Fibroblast of skin of left quadriceps (primary cell): ENCODE measurements at regions not wholly inside any gene's neighbourhood (a gene's known extent, or its start where the extent isn't known, plus 50 kb on each side); places are given as distances from the start of the nearest gene placed in this dataset.
"Not testable (repeated sequence)": the region's sequence is repeated elsewhere in the genome, so short reads cannot be mapped to it uniquely, and the experiment has no call there.

Experiments
- DNase-seq, 2 experiments: peaks; one replicate each; pipeline ENCODE4 v3.0.0-alpha.2; 2013; ENCODE audit warnings: low read depth in 2 of 2

DNA sequence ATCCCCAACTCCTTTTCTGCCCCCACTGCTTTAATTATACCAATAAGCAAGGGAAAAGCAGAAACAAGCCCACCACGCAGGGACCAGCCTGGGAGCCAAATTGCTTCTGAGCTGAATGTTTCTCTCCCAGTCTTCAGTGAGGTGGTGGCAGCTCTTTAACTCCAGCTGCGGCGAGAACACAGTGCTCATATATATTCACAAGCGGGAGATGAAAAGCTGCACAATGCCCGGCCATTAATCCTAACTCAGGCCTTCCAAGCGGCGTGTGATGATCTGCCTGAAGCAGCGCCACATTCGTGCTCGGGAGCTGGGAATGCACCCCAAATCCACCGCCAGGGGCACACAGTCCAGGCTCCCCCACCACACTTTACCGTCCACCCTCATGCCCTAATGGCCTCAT lies 203.7 kb upstream of the SDK2 start:
- no peak for DNase-seq

DNA sequence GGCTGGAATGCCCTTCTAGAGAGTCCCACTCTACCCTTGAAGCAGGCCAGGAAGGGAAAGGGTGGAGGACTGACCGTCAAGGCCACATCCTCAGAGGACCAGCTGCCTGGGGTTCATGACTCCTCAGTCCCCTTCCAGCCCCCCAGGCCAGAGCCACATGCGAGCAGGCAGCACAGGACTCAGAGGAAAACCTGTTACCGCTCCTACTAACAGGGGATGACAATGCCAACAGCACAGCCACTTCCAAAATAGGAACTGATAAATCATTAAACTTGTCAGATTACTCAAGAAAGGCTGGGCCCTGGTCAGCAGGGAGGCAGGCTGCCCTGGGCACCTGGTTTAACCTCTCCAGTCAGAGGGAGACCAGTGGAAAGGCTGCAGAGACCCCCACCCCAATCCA lies 206.2 kb upstream of the SDK2 start:
- DNase-seq: no peak

DNA sequence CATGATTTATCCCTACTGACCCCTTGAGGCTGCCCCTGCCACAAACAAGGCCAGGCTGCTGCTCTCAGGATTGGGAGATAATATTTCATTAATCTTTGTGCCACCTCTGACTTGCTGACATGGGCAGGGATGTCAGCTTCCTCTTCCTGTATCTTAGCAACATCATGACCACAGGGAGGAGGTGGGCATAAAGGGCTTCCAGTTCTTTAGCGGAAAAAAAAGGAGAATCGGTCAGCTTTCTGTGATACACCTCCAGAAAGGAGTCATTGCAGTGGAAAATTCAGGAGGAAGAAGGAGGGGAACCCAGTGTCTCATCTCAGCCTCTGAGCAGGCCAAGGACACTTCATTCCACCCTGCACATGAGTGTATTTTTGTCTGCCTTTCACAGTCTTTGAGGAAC lies 206.8 kb upstream of the SDK2 start:
- DNase-seq: no peak

DNA sequence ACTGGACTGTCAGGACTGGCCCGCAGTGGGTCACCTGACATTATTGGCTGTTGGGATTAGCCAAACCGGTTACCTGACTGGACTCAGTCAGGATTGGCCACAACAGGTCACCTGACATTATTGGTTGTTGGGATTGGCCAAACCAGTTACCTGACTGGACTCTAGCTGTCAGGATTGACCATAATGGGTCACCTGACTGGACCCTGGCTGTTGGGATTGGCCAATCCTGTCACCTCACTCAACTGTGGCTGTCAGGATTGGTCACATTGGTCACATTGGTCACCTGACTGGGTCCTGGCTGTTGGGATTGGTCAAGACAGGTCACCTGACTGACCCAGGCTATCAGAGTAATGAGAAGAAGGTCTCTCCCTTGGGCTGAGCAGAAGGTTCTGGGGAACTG lies 207.7 kb upstream of the SDK2 start:
- no peak for DNase-seq

DNA sequence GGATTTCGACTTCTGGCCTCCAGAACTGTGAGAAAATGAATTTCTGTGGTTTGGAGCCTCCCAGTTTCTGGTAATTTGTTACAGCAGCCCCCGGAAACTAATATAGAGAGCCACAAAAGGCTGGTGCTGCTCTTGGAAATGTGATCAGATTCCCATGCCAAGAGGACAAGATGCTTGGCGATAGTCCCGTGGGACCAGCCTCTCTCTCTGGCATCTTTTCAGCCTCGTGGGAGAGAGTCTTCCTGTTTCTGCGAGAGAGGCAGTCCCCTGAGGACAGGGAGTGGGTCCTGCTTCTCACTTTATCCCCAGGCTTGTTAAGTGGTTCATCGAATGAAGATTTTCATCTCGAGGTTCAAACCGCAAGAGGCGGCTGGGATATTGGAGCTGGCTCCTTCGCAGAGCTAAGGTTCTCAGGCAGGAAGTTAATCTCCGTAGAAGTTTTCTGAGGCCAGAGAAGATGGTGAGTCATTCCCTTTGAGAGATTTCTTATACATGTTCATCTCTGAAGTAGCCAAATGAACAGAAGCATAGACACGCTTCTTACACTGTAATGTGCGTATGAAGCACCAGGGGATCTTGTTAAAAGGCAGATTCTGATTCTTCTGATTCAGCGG lies 211.6 kb upstream of the SDK2 start:
- no peak for DNase-seq

DNA sequence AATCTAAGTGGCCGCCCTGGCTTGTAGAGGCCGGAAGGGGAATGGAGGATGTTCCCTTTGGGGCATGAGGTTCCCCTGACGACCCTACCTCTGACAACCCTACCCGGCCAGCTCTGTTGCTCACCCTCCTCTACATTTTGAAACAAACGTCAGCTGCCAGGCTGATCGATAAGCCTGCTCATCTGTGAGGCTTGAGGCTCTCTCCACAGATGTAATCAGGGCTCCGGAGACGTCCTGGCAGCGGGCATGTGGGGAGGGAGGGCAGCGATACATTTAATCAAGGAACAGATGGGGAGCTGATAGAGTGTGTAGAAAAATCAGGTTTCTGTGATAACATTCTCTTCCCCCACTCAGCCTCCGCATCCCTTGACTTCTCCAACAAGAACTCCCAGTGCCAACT lies 212.3 kb upstream of the SDK2 start:
- no peak for DNase-seq

DNA sequence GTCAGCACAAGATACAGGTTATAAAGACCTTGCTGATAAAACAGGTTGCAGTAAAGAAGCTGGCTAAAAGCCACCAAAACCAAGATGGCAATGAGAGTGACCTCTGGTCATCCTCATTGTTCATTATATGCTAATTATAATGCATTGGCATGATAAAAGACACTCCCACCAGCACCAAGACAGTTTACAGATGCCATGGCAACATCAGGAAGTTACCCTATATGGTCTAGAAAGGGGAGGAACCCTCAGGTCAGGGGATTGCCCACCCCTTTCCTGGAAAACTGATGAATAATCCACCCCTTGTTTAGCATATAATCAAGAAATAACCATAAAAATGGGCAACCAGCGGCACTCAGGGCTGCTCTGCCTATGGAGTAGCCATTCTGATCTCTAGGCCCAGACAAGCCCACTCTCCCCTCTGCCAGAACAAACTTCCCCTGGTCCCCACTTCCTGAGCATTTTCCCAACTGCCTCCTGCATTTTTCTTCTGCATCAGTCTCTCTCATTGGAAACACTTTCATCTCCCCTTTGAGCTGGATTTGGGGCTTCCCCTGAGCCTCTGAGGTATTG lies 215.3 kb upstream of the SDK2 start:
- not testable (repeated sequence) for DNase-seq

DNA sequence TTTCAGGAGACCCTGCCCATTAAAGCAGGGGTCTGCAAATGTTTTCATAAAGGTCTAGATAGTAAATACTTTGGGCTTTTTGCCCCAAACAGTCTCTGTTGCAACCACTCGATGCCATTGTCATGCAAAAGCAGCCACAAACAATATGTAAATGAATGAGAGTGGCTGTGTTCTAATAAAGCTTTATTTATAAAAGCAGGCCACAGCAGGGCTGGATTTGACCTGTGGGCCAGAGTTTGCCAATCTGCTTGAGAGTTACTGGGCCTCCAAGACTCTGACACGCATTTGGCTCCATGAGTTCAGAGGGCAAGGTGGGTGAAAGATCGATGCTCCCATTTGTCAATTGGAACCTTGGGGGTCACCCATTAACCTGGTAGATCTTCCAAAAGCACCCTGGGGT lies 217.3 kb upstream of the SDK2 start:
- DNase-seq: no peak

DNA sequence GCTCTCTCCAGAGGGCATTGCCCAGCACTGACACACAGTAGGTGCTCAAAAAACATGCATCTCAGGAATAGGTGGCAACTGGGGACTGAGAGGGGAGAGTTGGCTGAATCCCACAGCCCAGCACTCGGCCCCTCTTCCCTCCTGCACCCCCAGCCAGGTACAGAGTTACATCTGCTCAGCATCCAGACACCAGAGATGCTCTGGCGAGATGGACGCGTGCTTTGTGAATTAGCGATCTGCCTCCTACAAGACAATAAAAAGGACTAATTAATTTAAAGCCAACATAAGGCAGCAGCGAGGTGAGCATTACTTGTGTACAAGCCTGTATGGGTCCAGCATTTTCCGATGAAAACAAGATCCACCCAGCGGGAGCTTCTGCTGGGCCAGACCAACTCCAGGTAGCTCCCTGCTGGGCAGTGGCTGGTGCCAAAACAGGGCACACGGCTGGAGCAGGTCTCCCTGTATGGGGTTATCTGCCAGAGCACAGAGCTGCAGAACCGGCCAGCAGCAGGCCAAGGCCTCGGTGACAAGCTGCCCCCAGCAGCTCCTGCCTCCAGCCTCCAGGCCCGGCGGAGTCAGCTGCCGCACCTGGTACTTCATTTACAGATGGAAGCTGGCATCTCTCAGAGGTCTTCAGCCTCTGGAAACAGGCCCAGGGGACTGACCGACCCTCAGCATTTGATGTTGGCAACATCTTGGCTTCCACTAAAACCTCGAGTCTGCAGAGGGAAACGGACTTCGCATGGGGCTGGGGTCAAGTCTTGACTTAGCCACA lies 219.7 kb upstream of the SDK2 start:
- DNase-seq: no peak

DNA sequence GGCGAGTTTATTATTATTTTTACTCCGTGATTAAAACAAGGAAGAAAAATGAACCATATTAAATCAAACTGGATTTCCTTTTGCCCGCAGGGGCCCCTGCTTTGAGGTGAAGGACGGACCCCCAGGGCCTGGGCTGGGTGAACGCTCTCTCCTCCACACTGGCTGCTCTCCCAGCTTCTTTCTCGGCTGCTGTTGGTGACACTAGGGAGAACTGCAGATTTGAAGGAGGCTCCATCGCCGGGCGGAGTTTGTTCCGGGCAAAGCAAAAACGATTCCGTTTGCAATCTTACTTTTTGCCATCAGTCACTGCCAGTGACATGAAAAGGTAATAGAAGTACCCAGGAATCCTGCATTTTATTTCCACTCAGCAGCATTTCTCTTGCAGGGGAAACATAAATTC lies 221.6 kb upstream of the SDK2 start:
- DNase-seq: no peak

DNA sequence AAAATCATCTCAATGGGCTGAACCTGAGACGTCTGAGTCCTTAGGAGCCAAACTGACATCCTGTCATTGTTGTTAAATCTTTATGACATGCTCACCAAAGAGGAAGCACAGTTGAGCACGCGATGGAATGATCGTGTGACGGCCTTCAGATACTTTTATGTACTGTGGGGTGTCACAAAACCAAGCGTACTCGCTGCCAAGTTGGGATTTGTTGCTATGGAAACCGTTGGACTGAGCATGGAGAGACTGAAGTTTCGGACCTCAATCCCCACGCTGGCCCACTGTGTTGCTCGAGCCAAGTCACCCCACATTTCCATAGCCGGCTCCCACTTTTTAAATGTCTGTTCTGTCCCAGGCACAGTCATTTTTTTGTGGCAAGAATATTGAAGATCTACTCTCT lies 222.8 kb upstream of the SDK2 start:
- DNase-seq: no peak

DNA sequence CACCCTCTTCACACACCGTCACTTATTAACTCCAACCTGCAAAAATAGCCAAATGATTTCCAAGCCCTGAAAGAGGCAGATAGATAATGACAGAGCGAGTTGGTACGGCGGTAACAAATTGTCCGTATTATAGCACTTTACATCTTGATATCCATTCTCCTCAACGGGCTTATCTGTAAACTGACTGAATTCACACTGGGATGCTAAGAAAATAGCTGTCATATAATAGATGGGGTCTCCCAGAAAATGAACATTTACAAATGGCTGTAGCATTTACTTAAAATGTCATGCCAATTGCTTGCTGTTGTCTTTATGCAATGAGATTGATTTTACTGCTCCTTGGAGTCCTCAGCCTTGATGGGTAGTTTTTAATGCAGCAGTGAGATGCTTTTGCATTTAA lies 225.8 kb upstream of the SDK2 start:
- DNase-seq: no peak

DNA sequence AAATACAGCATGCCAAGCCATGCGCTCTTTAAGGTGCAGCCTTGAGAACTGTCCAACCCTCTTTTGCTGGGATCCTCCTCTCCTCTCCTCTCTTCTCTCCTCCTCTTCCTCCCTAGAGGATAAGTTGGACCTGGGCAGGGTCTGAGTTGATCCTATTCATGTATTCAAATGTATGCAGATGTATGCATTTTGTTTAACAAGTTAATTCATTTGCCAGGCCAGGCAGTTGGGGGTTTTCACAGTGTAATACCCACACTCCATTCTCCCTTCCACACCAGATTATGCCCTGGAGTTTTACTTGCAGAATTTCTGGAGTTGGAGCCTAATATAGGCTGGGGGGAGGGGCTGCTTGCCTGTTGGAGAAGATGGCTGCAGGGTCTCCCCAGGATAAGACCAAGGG lies 226.2 kb upstream of the SDK2 start:
- no peak for DNase-seq

DNA sequence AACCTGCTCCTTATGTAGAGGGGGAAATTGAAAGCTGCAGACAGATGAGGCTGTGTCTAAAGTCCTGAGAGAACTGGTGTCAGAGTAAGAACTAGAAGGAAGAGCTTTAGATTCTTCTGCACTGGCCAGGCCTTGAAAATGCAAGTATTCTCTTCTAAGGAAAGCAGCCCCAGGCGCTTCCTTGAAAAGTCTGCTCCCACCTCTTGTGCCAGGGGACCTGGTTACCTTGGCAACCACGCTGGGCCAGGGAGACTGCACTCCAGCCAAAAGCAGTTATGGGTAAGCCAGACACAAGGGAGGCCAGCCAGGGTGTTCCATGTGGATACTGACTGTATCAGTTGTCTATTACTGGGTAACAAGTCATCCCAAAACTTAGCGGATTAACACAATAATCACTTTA lies 228.6 kb upstream of the SDK2 start:
- DNase-seq: no peak

DNA sequence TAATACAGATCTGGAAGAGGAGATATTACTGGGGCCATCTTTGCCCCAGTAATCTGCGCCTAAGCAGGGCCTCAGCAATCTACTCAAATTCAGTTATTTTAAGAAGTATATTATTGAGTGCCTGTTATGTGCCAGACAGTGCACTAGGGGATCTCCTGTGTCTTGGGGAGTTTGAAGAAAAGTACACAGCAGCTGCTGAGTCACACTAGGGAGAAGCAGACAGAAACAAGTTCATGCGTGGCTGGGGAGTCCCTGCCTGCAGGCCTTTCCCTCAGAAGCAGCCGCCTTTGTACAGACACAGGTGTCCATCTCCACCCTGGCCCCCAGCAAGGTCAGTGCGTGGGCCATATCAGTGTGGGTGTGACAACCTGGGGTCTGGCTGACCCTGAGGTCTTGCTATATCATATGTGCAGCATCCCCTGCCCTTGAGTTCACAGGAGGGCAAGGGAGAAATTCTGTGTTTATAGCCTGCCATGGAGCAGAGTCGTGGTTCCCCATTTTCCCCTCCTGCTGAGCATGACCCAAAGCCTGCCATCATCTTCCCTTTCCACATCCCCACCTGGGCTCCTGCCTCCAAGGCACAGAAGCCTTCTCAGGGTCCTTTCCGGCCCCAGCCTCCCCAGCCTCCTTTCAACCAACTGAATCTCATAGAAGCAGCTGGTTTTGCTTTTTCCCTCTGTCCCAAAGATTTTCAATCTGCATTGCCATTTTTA lies 229.9 kb upstream of the SDK2 start:
- no peak for DNase-seq

DNA sequence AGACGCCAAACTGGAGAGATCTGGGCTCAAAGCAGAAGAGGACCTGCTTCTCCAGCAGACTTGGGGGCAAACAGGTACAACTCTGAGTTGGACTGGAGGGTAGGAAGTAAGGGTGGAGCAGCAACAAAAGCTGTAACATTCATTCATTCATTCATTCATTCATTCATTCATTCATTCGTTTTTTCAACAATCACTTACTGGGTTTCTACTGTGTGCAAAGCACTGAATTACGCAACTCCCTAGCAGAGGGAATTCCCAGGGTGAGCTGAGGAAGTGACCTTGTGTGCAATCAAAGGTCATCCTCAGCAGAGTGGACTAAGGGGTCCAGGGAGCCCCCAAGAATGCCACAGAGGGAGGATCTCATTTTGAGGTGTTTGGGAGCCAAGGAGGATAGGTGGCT lies 231.1 kb upstream of the SDK2 start:
- no peak for DNase-seq

DNA sequence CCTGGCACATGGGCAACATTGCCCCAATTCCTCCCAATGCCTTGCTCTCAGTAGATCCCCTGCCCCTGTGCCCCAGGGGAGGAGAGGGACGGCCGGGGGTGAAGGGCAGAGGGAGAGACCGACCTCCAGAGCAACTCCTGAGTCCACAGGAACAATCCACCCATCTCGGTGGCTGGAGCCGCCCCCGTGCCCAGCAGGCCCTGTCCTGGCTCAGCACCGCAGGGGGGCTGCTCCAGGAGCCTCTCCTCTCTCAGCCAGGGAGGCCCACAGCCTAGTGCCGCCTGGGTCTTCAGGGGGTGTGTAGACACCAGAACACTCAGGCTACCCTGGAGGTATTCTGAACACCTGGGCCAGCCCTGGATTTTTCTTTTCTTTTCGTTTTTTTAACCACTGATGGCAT lies 233.7 kb upstream of the SDK2 start:
- no peak for DNase-seq

DNA sequence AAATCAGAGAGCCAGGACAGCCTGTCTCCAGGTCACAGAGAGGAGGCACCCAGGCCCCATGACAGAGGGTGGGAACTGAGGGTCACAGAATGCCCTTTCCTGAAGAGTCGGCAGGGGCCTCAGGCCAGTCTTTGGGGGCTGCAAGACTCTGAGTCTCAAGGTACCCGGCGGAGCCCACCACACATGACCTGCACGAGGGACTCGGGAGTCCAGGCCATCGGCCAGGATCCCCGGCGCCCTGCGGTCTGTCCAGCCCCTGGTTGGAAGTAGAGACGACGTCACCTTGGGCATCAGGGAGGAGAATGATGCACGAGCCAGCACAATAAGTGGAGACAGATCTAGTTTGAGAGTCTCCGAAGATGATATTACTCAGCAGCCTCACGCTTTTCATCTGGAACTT lies 234.7 kb upstream of the SDK2 start:
- no peak for DNase-seq

DNA sequence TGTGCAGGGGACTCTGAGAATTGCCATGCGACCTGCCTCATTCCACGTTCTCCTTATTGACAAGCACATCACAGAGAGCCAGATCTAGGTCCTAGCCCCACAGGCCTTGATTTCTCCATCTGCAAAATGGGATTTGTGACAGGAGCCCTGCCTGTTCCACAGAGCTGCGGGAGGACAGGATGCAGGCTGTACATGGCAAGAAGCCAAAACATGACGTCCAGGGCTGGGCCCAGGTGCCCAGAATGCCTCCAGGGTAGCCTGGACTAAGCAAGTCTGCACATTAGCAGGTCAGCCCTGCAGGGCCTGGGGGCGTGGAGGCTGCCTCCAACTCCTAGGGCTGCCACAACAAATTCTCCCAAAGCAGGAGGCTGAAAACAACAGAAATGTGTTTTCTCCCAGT lies 235.7 kb upstream of the SDK2 start:
- DNase-seq: no peak

DNA sequence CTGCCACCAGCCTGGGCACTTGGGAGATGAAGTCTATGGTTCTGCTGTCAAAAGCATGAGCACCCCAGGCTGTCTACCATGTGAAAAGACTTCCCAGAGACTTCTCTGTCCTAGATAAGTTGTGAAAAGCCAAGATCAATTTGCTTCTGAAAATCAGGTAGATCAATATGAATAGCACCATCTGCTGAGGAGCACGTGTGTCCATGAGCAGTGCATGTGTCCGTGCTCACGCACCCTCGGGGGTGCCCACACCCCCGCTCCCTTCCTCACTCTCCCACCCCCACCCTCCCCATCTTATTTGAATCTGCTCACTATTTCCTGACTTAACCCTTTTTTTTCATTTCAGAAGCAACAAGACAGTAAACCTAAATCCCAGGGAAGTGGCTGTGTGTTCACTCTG lies 238.3 kb upstream of the SDK2 start:
- DNase-seq: no peak

DNA sequence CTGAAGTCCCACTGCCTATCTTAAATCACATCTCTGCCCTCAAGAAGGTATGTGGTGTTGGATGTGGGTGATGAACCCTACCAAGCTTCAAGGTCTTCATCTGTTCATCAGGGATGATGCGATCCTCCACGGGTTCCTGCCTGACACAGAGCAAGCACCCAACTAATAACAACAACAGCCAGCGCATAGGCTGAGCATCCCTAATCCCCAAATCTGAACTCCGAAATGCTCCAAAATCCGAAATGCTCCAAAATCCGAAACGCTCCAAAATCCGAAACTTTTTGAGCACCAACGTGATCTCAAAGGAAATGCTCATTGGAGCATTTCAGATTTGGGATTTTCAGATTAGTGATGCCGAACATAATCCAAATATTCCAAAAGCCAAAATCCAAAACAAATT lies 238.9 kb upstream of the SDK2 start:
- DNase-seq: no peak

DNA sequence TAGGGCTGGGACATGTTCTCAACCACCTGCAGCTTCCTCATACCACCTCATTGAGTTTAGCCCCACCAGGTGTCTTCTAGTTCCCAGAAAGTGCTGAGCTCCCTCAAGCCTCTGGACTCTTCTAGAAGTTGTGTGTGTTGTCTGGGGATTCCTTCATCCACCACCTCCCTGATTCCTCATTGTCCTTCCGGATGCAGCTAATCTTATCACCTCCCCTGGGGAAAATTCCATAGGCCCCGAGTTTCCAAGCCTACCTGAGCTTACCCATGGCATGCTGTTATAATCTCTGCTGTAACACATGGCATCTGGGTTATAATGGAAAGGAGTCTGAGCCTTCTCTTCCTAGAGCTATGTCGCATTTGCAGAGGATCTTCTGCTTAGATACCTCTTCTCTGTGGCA lies 243.5 kb upstream of the SDK2 start:
- no peak for DNase-seq

DNA sequence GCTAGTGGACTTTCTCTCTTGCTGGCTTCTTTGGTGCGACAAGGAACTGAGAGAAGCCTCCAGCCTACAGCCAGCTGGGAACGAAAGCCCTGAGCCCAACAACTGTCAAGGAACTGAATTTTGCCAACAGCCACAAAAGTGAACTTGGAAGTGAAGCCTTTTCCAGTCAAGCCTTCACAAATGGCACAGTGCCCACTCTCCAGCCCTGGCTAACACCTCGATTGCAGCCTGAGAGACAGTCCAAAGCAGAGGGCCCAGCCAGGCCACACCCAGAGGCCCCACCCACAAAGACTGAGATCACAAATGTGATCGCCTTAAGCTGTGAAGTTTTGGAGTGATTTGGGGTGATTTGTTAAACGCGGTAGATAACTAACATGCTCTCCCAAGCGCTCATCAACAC lies 244.6 kb upstream of the SDK2 start:
- DNase-seq: no peak
